ENCODE measurements at regions not wholly inside any gene's neighbourhood (a gene's known extent, or its start where the extent isn't known, plus 50 kb on each side); places are given as distances from the start of the nearest gene placed in this dataset.

DNA sequence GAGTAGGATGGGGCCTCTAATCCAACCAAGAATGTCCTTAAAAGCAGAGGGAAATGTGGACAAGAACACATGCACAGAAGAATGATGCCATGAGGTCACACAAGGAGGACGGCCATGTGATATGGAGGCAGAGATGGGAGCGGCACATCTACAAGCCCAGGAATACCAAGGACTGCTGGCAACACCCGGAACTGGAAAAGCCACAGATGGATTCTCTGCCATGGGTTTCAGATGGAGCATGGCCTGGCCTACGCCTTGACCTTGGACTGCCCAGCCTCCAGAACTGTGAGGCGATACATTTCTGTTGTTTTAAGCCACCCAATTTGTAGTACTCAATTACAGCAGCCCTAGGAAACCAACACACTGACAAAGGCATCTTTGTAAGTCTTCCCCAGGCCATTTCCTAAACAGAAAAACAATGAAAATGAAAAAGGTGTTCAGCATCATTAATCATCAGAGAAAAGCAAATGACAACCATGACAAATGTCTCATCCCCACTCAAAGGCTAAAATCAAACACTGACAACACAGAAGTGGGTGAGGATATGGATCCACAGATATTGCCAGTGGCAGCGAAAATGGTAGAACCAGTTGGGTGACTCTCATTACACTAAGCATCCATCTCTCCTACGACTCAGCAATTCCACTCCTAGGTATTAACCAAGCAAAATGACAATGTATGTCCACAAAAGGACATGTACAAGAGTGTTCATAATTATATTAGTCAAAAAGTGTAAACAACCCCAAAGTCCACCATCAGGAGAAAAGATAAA lies 76.9 kb upstream of the CNEP1R1 start:
- H3K27me3 Mint-ChIP-seq: peaks cover 5% of the 10 kb centered on the region
- intact Hi-C loops (cut with micrococcal nuclease): no loop called here
- no peaks in the 10 kb centered on the region for H3K9me3 Mint-ChIP-seq
- CTCF ChIA-PET: no interaction called here
- no peak for DNase-seq
- POLR2A ChIA-PET: no interaction called here
- no peaks in the 10 kb centered on the region for H3K4me1 Mint-ChIP-seq (ENCODE audit: low read depth)
- no peak for TF ChIP-seq CTCF (IDR thresholded peaks at IDR 0.05)
- no peak overlapping the region for H3K27ac Mint-ChIP-seq
- no peak for ATAC-seq
- H3K36me3 Mint-ChIP-seq (ENCODE audit: low read depth): no peaks in the 10 kb centered on the region
- no peak overlapping the region for H3K4me3 Mint-ChIP-seq

DNA sequence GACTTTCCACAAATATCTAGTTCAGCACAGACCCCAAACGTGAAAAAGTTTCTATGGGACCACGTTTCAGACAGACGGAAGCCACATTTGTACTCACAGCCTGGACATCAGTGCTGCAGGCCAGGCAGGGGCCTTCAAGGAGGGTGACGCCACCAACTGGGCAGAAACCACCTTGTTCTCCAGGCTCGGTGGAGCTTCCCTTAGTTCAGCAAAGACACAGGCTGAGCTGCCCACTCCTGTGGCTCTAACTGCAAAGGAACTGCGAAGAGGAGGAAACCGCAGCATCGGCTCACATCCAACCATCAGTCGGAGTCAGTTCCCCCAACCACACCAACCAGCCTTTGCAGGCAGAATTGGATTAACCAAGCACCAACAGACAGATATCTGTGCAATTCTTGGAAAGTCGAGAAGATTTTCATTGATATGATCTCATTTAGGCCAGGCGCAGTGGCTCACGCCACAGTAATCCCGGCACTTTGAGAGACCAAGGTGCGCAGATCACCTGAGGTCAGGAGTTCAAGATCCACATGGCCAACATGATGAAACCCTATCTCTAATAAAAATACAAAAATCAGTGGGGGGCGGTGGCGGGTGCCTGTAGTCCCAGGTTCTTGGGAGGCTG lies 73.3 kb upstream of the CNEP1R1 start:
- ChIA-PET POLR2A (no interaction called here), CTCF (no interaction called here)
- peaks cover 6% of the 10 kb centered on the region for H3K27me3 Mint-ChIP-seq
- H3K4me3 Mint-ChIP-seq: no peak overlapping the region
- H3K4me1 Mint-ChIP-seq (ENCODE audit: low read depth): no peaks in the 10 kb centered on the region
- TF ChIP-seq CTCF (IDR thresholded peaks at IDR 0.05): no peak
- ATAC-seq: no peak
- DNase-seq: no peak
- H3K36me3 Mint-ChIP-seq (ENCODE audit: low read depth): no peaks in the 10 kb centered on the region
- intact Hi-C loops (cut with micrococcal nuclease): no loop called here
- H3K9me3 Mint-ChIP-seq: no peaks in the 10 kb centered on the region
- no peak overlapping the region for H3K27ac Mint-ChIP-seq

- POLR2A ChIA-PET: no interaction called here
- Mint-ChIP-seq H3K27me3 (peaks cover 6% of the 10 kb centered on the region), H3K27ac (no peak overlapping the region), H3K9me3 (no peaks in the 10 kb centered on the region), H3K4me1 (ENCODE audit: low read depth) (no peaks in the 10 kb centered on the region), H3K4me3 (no peak overlapping the region), H3K36me3 (ENCODE audit: low read depth) (no peaks in the 10 kb centered on the region)
- CTCF ChIA-PET: no interaction called here
- ATAC-seq: no peak
- intact Hi-C loops (cut with micrococcal nuclease): no loop called here
- no peak for DNase-seq
- no peak for TF ChIP-seq CTCF (IDR thresholded peaks at IDR 0.05)
Observed at GRCh38 chr16:49952386-49952785, 72.6 kb upstream of the CNEP1R1 start.

DNA sequence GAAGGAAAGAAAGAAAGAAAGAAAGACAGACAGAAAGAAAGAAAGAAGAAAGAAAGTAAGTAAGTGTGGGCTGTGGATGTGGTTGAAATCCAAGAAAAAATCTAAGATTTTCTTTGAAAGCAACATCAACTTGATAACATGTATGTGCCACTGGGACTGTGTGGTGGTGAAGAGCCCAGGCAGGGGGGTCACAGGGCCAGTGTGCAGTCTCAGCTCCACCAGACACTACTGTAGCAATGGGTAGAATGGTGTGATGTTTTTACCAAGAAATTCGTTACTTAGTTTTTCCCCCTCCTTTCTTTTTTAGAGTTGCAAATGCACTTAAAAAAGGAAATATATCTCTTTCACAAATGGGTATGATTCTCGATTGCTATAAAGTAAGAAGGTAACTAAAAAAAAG lies 71.9 kb upstream of the CNEP1R1 start:
- POLR2A ChIA-PET: no interaction called here
- no peaks in the 10 kb centered on the region for H3K36me3 Mint-ChIP-seq (ENCODE audit: low read depth)

More for the DNA sequence above, 71.9 kb upstream of the CNEP1R1 start:
- intact Hi-C loops (cut with micrococcal nuclease): no loop called here
- no peak for ATAC-seq
- H3K9me3 Mint-ChIP-seq: no peaks in the 10 kb centered on the region
- CTCF ChIA-PET: no interaction called here
- peaks cover 6% of the 10 kb centered on the region for H3K27me3 Mint-ChIP-seq
- no peak for TF ChIP-seq CTCF (IDR thresholded peaks at IDR 0.05)
- no peak overlapping the region for H3K4me3 Mint-ChIP-seq
- no peak overlapping the region for H3K27ac Mint-ChIP-seq
- no peak for DNase-seq
- no peaks in the 10 kb centered on the region for H3K4me1 Mint-ChIP-seq (ENCODE audit: low read depth)

Measured in activated CD8-positive, alpha-beta T cell treated with anti-CD3 and anti-CD28 coated beads for 36 hours (primary cell).